Trophoblast cell (in vitro differentiated cells and primary cell): ENCODE measurements at regions not wholly inside any gene's neighbourhood (a gene's known extent, or its start where the extent isn't known, plus 50 kb on each side); places are given as distances from the start of the nearest gene placed in this dataset.

Source experiments
- DNase-seq, 2 donors: peaks; one replicate each; pipeline ENCODE4 v3.0.0-alpha.2; 2016
- H2AFZ ChIP-seq: 2 replicates; pipeline ENCODE4 v1.6.1; 2013; ENCODE audit warnings: low read length, moderate library complexity, mild to moderate bottlenecking; ENCODE audit not compliant: insufficient read depth, poor library complexity
- H2AK5ac ChIP-seq: 2 replicates; pipeline ENCODE4 v1.6.1; 2013; ENCODE audit warnings: mild to moderate bottlenecking, low read length
- H2BK120ac ChIP-seq: 2 replicates; pipeline ENCODE4 v1.6.1; 2013; ENCODE audit warnings: low read length, mild to moderate bottlenecking, moderate library complexity; ENCODE audit not compliant: insufficient read depth, poor library complexity
- H2BK12ac ChIP-seq: 2 replicates; pipeline ENCODE4 v1.6.1; 2013; ENCODE audit warnings: mild to moderate bottlenecking, low read length, moderate library complexity
- H2BK5ac ChIP-seq: 2 replicates; pipeline ENCODE4 v1.6.1; 2013; ENCODE audit warnings: low read length, low read depth, moderate library complexity, mild to moderate bottlenecking; ENCODE audit not compliant: poor library complexity
- H3K14ac ChIP-seq: 2 replicates; pipeline ENCODE4 v1.6.1; 2013; ENCODE audit warnings: mild to moderate bottlenecking, low read length
- H3K18ac ChIP-seq: 2 replicates; pipeline ENCODE4 v1.6.1; 2013; ENCODE audit warnings: mild to moderate bottlenecking, low read length
- H3K23ac ChIP-seq: 2 replicates; pipeline ENCODE4 v1.6.1; 2013; ENCODE audit warnings: low read length
- H3K27ac ChIP-seq: 2 replicates; pipeline ENCODE4 v1.5.1; 2013; ENCODE audit warnings: low read depth, mild to moderate bottlenecking, inconsistent platforms, low read length, moderate library complexity
- H3K27me3 ChIP-seq: 2 replicates; pipeline ENCODE4 v1.6.1; 2013; ENCODE audit warnings: inconsistent platforms, mild to moderate bottlenecking, low read length, moderate library complexity; ENCODE audit not compliant: insufficient read depth
- H3K36me3 ChIP-seq, 2 experiments: 1 replicate in 1 of 2; 2 replicates in 1 of 2; pipeline ENCODE4 v1.6.1; 2013; ENCODE audit warnings: low read length in 2 of 2, mild to moderate bottlenecking in 2 of 2, moderate library complexity in 1 of 2; ENCODE audit not compliant: insufficient read depth in 2 of 2, control insufficient read depth in 1 of 2
- H3K4ac ChIP-seq: 2 replicates; pipeline ENCODE4 v1.6.1; 2013; ENCODE audit warnings: low read depth, mild to moderate bottlenecking, low read length, moderate library complexity
- H3K4me1 ChIP-seq, 2 experiments: 1 replicate in 1 of 2; 2 replicates in 1 of 2; pipeline ENCODE4 v1.6.1; 2013; ENCODE audit warnings: low read length in 2 of 2, mild to moderate bottlenecking in 2 of 2, moderate library complexity in 1 of 2; ENCODE audit not compliant: insufficient read depth in 2 of 2, control insufficient read depth in 1 of 2
- H3K4me2 ChIP-seq: 2 replicates; pipeline ENCODE4 v1.6.1; 2013; ENCODE audit warnings: inconsistent platforms, mild to moderate bottlenecking, low read length, moderate library complexity
- H3K4me3 ChIP-seq: 2 replicates; pipeline ENCODE4 v1.5.1; 2013; ENCODE audit warnings: mild to moderate bottlenecking, low read depth, low read length, inconsistent platforms
- H3K79me1 ChIP-seq: one replicate; pipeline ENCODE4 v1.6.1; 2013; ENCODE audit warnings: low read length
- H3K79me2 ChIP-seq: 2 replicates; pipeline ENCODE4 v1.6.1; 2013; ENCODE audit warnings: low read length, mild to moderate bottlenecking; ENCODE audit not compliant: control insufficient read depth, insufficient read depth, poor library complexity
- H3K9ac ChIP-seq: 2 replicates; pipeline ENCODE4 v1.6.1; 2013; ENCODE audit warnings: mild to moderate bottlenecking, low read length
- H3K9me3 ChIP-seq: 2 replicates; pipeline ENCODE4 v1.6.1; 2013; ENCODE audit warnings: low read depth, mild to moderate bottlenecking, control low read depth, inconsistent platforms, low read length; ENCODE audit not compliant: insufficient read depth
- H4K12ac ChIP-seq: 2 replicates; pipeline ENCODE4 v1.6.1; 2013; ENCODE audit warnings: low read depth, mild to moderate bottlenecking, low read length, moderate library complexity
- H4K8ac ChIP-seq: 2 replicates; pipeline ENCODE4 v1.6.1; 2013; ENCODE audit warnings: low read depth, mild to moderate bottlenecking, low read length, moderate library complexity
- H4K91ac ChIP-seq: one replicate; pipeline ENCODE4 v1.6.1; 2013; ENCODE audit warnings: low read depth, mild to moderate bottlenecking, low read length, moderate library complexity
- WGBS: extraction: QIAGEN DNeasy Blood & Tissue Kit; methylation state at CpG from one replicate; pipeline ENCODE4 v1.1.7; 2013; ENCODE audit warnings: missing lambda C conversion rate; ENCODE audit not compliant: insufficient read length, insufficient coverage; ENCODE audit errors: extremely low coverage; 5-methylcytosine and 5-hydroxymethylcytosine counted together

GRCh38 chr2:33839791-33840190 is 240.7 kb upstream of the FAM98A start:
- no peak for DNase-seq
- Histone ChIP-seq H4K8ac (no peak overlapping the region), H3K27me3 (no peaks in the 10 kb centered on the region), H3K4ac (no peak overlapping the region), H2BK12ac (no peak overlapping the region), H2BK5ac (no peak overlapping the region), H2AK5ac (no peak overlapping the region), H3K4me2 (no peak overlapping the region), H3K18ac (no peak overlapping the region), H3K9me3 (no peaks in the 10 kb centered on the region), H2AFZ (no peak overlapping the region), H3K4me1 (no peaks in the 10 kb centered on the region), H3K27ac (no peak overlapping the region), H3K14ac (no peak overlapping the region), H2BK120ac (no peak overlapping the region), H3K79me2 (no peaks in the 10 kb centered on the region), H3K79me1 (no peaks in the 10 kb centered on the region), H3K4me3 (no peak overlapping the region), H3K23ac (no peak overlapping the region), H4K12ac (no peak overlapping the region), H4K91ac (no peak overlapping the region), H3K36me3 (no peaks in the 10 kb centered on the region), H3K9ac (no peak overlapping the region)
- WGBS = no CpG with 5 or more reads among the region's 7 CpGs

GRCh38 chr2:33836628-33837027 is 237.5 kb upstream of the FAM98A start:
- no peak for DNase-seq
- Histone ChIP-seq H2BK12ac (no peak overlapping the region), H3K9me3 (no peaks in the 10 kb centered on the region), H3K23ac (no peak overlapping the region), H2BK5ac (no peak overlapping the region), H3K4me1 (no peaks in the 10 kb centered on the region), H3K27ac (no peak overlapping the region), H3K27me3 (no peaks in the 10 kb centered on the region), H3K9ac (no peak overlapping the region), H3K18ac (no peak overlapping the region), H3K79me2 (no peaks in the 10 kb centered on the region), H4K91ac (no peak overlapping the region), H3K14ac (no peak overlapping the region), H3K4ac (no peak overlapping the region), H3K79me1 (no peaks in the 10 kb centered on the region), H4K12ac (no peak overlapping the region), H2BK120ac (no peak overlapping the region), H2AFZ (no peak overlapping the region), H2AK5ac (no peak overlapping the region), H4K8ac (no peak overlapping the region), H3K36me3 (no peaks in the 10 kb centered on the region), H3K4me3 (no peak overlapping the region), H3K4me2 (no peak overlapping the region)
- no CpG with 5 or more reads among the region's 5 CpGs for WGBS

- H4K12ac ChIP-seq = no peak overlapping the region
- no peak overlapping the region for H3K4me3 ChIP-seq
- no peak overlapping the region for H2BK12ac ChIP-seq
- H3K79me1 ChIP-seq = no peaks in the 10 kb centered on the region
- no peak for DNase-seq
- no peak overlapping the region for H3K18ac ChIP-seq
- no peak overlapping the region for H4K91ac ChIP-seq
- H3K4me1 ChIP-seq = no peaks in the 10 kb centered on the region
- H3K4me2 ChIP-seq = no peak overlapping the region
- H2AK5ac ChIP-seq = no peak overlapping the region
- no peak overlapping the region for H2BK5ac ChIP-seq
- no CpG with 5 or more reads among the region's 1 CpG for WGBS
- H3K27ac ChIP-seq = no peak overlapping the region
- H2BK120ac ChIP-seq = no peak overlapping the region
- no peak overlapping the region for H2AFZ ChIP-seq
- H3K23ac ChIP-seq = no peak overlapping the region
- no peak overlapping the region for H3K14ac ChIP-seq
- no peak overlapping the region for H4K8ac ChIP-seq
- no peaks in the 10 kb centered on the region for H3K27me3 ChIP-seq
- H3K79me2 ChIP-seq = no peaks in the 10 kb centered on the region
- H3K36me3 ChIP-seq = no peaks in the 10 kb centered on the region
- no peaks in the 10 kb centered on the region for H3K9me3 ChIP-seq
- H3K9ac ChIP-seq = no peak overlapping the region
- H3K4ac ChIP-seq = no peak overlapping the region
These were observed 236.8 kb upstream of the FAM98A start for GRCh38 chr2:33835911-33836310.

GRCh38 chr2:33822964-33823363 is 223.9 kb upstream of the FAM98A start:
- Histone ChIP-seq H2BK12ac (no peak overlapping the region), H3K79me1 (no peaks in the 10 kb centered on the region), H3K27ac (no peak overlapping the region), H2AK5ac (no peak overlapping the region), H3K9ac (no peak overlapping the region), H2AFZ (no peak overlapping the region), H3K4ac (no peak overlapping the region), H3K4me1 (no peaks in the 10 kb centered on the region), H3K18ac (no peak overlapping the region), H3K9me3 (no peaks in the 10 kb centered on the region), H3K79me2 (no peaks in the 10 kb centered on the region), H3K4me2 (no peak overlapping the region), H3K36me3 (no peaks in the 10 kb centered on the region), H3K14ac (no peak overlapping the region), H3K23ac (no peak overlapping the region), H4K91ac (no peak overlapping the region), H3K4me3 (no peak overlapping the region), H3K27me3 (no peaks in the 10 kb centered on the region), H2BK120ac (no peak overlapping the region), H4K12ac (no peak overlapping the region), H2BK5ac (no peak overlapping the region), H4K8ac (no peak overlapping the region)
- no peak for DNase-seq
- WGBS = no CpG with 5 or more reads among the region's 3 CpGs
